Mesendoderm (in vitro differentiated cells): ENCODE measurements at regions not wholly inside any gene's neighbourhood (a gene's known extent, or its start where the extent isn't known, plus 50 kb on each side); places are given as distances from the start of the nearest gene placed in this dataset.
"Not testable (repeated sequence)": the region's sequence is repeated elsewhere in the genome, so short reads cannot be mapped to it uniquely, and the experiment has no call there.

ENCODE experiments used
- DNase-seq: peaks from one replicate; pipeline ENCODE4 v3.0.0; 2013
- H2AK5ac ChIP-seq: 2 replicates; pipeline ENCODE4 v1.6.1; 2013; ENCODE audit warnings: low read length, inconsistent platforms
- H2BK120ac ChIP-seq: 2 replicates; pipeline ENCODE4 v1.6.1; 2013; ENCODE audit warnings: low read depth, mild to moderate bottlenecking, low read length, moderate library complexity, mixed read lengths
- H2BK15ac ChIP-seq: replicated peaks from 2 replicates; pipeline ENCODE4 v1.6.1; 2013; ENCODE audit warnings: low read depth, mild to moderate bottlenecking, moderate library complexity
- H2BK5ac ChIP-seq: 2 replicates; pipeline ENCODE4 v1.6.1; 2013; ENCODE audit warnings: low read length, inconsistent platforms
- H3K18ac ChIP-seq: 2 replicates; pipeline ENCODE4 v1.6.1; 2013; ENCODE audit warnings: mild to moderate bottlenecking, low read length, mixed read lengths
- H3K23ac ChIP-seq: one replicate; pipeline ENCODE4 v1.6.1; 2013; ENCODE audit warnings: low read length
- H3K27ac ChIP-seq: 2 replicates; pipeline ENCODE4 v1.5.1; 2013; ENCODE audit warnings: low read depth, mild to moderate bottlenecking, inconsistent platforms, low read length, moderate library complexity
- H3K27me3 ChIP-seq: 2 replicates; pipeline ENCODE4 v1.6.1; 2013; ENCODE audit warnings: low read length, control low read depth, mild to moderate bottlenecking, inconsistent platforms; ENCODE audit not compliant: insufficient read depth, poor library complexity
- H3K36me3 ChIP-seq: 2 replicates; pipeline ENCODE4 v1.6.1; 2013; ENCODE audit warnings: low read length, inconsistent platforms; ENCODE audit not compliant: control insufficient read depth, insufficient read depth
- H3K4ac ChIP-seq: one replicate; pipeline ENCODE4 v1.6.1; 2013; ENCODE audit warnings: low read depth, mild to moderate bottlenecking, low read length, moderate library complexity
- H3K4me1 ChIP-seq: 2 replicates; pipeline ENCODE4 v1.6.1; 2013; ENCODE audit warnings: low read depth, low read length, inconsistent platforms; ENCODE audit not compliant: control insufficient read depth
- H3K4me2 ChIP-seq: 2 replicates; pipeline ENCODE4 v1.6.1; 2013; ENCODE audit warnings: low read length
- H3K4me3 ChIP-seq: 2 replicates; pipeline ENCODE4 v1.5.1; 2013; ENCODE audit warnings: mild to moderate bottlenecking, low read length
- H3K56ac ChIP-seq: one replicate; pipeline ENCODE4 v1.6.1; 2013; ENCODE audit warnings: low read length
- H3K79me1 ChIP-seq: 2 replicates; pipeline ENCODE4 v1.6.1; 2013; ENCODE audit warnings: low read length, inconsistent platforms
- H3K79me2 ChIP-seq: 2 replicates; pipeline ENCODE4 v1.6.1; 2013; ENCODE audit warnings: mild to moderate bottlenecking, low read length; ENCODE audit not compliant: control insufficient read depth, insufficient read depth
- H3K9ac ChIP-seq: 2 replicates; pipeline ENCODE4 v1.6.1; 2013; ENCODE audit warnings: low read length, inconsistent platforms
- H4K5ac ChIP-seq: one replicate; pipeline ENCODE4 v1.6.1; 2013; ENCODE audit warnings: low read length
- H4K8ac ChIP-seq: one replicate; pipeline ENCODE4 v1.6.1; 2013; ENCODE audit warnings: low read depth, mild to moderate bottlenecking, control low read depth, low read length, moderate library complexity
- WGBS: extraction: QIAGEN DNeasy Blood & Tissue Kit; methylation state at CpG from one replicate; pipeline ENCODE4 v1.1.7; 2013; ENCODE audit warnings: low lambda C conversion rate, missing lambda C conversion rate; ENCODE audit not compliant: insufficient coverage; ENCODE audit errors: extremely low coverage; 5-methylcytosine and 5-hydroxymethylcytosine counted together

- no peak overlapping the region for H3K56ac ChIP-seq
- H2BK5ac ChIP-seq = no peak overlapping the region
- H3K4me1 ChIP-seq = no peaks in the 10 kb centered on the region
- WGBS = no CpG with 5 or more reads among the region's 4 CpGs
- H3K9ac ChIP-seq = no peak overlapping the region
- no peak overlapping the region for H2BK120ac ChIP-seq
- H3K23ac ChIP-seq = no peak overlapping the region
- H3K4me2 ChIP-seq = no peak overlapping the region
- H2BK15ac ChIP-seq = no peak overlapping the region
- no peak overlapping the region for H4K8ac ChIP-seq
- H3K27ac ChIP-seq = no peak overlapping the region
- H3K18ac ChIP-seq = no peak overlapping the region
- DNase-seq = no peak
- no peaks in the 10 kb centered on the region for H3K79me1 ChIP-seq
- H3K4ac ChIP-seq = no peak overlapping the region
- no peak overlapping the region for H3K4me3 ChIP-seq
- H2AK5ac ChIP-seq = no peak overlapping the region
- H3K27me3 ChIP-seq = no peaks in the 10 kb centered on the region
- H3K79me2 ChIP-seq = no peaks in the 10 kb centered on the region
- H4K5ac ChIP-seq = no peak overlapping the region
- no peaks in the 10 kb centered on the region for H3K36me3 ChIP-seq
Observed at GRCh38 chrX:44054863-44055601, 81.8 kb upstream of the NDP start.

GRCh38 chrX:44045106-44045505 lies 71.9 kb upstream of the NDP start:
- WGBS = no CpG with 5 or more reads among the region's 1 CpG
- not testable (repeated sequence) for H4K8ac ChIP-seq, H3K4me1 ChIP-seq, H3K79me2 ChIP-seq, H3K4me2 ChIP-seq, H3K18ac ChIP-seq, H3K27me3 ChIP-seq, H3K79me1 ChIP-seq, H3K23ac ChIP-seq, H3K4me3 ChIP-seq, H3K56ac ChIP-seq, H2BK5ac ChIP-seq, H2BK120ac ChIP-seq, H3K36me3 ChIP-seq, H3K27ac ChIP-seq, H4K5ac ChIP-seq, H3K9ac ChIP-seq, H2BK15ac ChIP-seq, H3K4ac ChIP-seq, H2AK5ac ChIP-seq
- DNase-seq = peak; percentile 30

- Histone ChIP-seq H3K23ac (no peak overlapping the region), H3K79me1 (no peaks in the 10 kb centered on the region), H4K8ac (no peak overlapping the region), H3K18ac (no peak overlapping the region), H2BK120ac (no peak overlapping the region), H4K5ac (no peak overlapping the region), H3K4me1 (no peaks in the 10 kb centered on the region), H3K4me2 (no peak overlapping the region), H2BK5ac (no peak overlapping the region), H2BK15ac (no peak overlapping the region), H3K36me3 (no peaks in the 10 kb centered on the region), H2AK5ac (no peak overlapping the region), H3K27me3 (no peaks in the 10 kb centered on the region), H3K79me2 (no peaks in the 10 kb centered on the region), H3K4ac (no peak overlapping the region), H3K9ac (no peak overlapping the region), H3K4me3 (no peak overlapping the region), H3K56ac (no peak overlapping the region), H3K27ac (no peak overlapping the region)
- WGBS = no CpG with 5 or more reads among the region's 1 CpG
- DNase-seq = no peak
Observed at GRCh38 chrX:44043496-44043895, 70.3 kb upstream of the NDP start.

- H4K8ac ChIP-seq = no peak overlapping the region
- no peak overlapping the region for H4K5ac ChIP-seq
- no peak overlapping the region for H3K4me2 ChIP-seq
- no peak overlapping the region for H3K56ac ChIP-seq
- no peak overlapping the region for H3K23ac ChIP-seq
- no peak overlapping the region for H3K18ac ChIP-seq
- H3K4me3 ChIP-seq = no peak overlapping the region
- H2BK15ac ChIP-seq = no peak overlapping the region
- H3K4me1 ChIP-seq = no peaks in the 10 kb centered on the region
- H3K36me3 ChIP-seq = no peaks in the 10 kb centered on the region
- H3K79me2 ChIP-seq = no peaks in the 10 kb centered on the region
- H3K9ac ChIP-seq = no peak overlapping the region
- H2AK5ac ChIP-seq = no peak overlapping the region
- no peak overlapping the region for H2BK120ac ChIP-seq
- H3K4ac ChIP-seq = no peak overlapping the region
- DNase-seq = no peak
- no peaks in the 10 kb centered on the region for H3K27me3 ChIP-seq
- H3K27ac ChIP-seq = no peak overlapping the region
- WGBS = no CpG with 5 or more reads among the region's 1 CpG
- H3K79me1 ChIP-seq = no peaks in the 10 kb centered on the region
- H2BK5ac ChIP-seq = no peak overlapping the region
Observed at GRCh38 chrX:44042751-44043150, 69.6 kb upstream of the NDP start.

GRCh38 chrX:44042116-44042515 lies 68.9 kb upstream of the NDP start:
- no CpG with 5 or more reads among the region's 2 CpGs for WGBS

GRCh38 chrX:44040406-44040805 lies 67.2 kb upstream of the NDP start:
- Histone ChIP-seq H3K36me3 (no peaks in the 10 kb centered on the region), H3K79me1 (no peaks in the 10 kb centered on the region), H3K4me3 (no peak overlapping the region), H3K4me2 (no peak overlapping the region), H3K9ac (no peak overlapping the region), H3K56ac (no peak overlapping the region), H2BK120ac (no peak overlapping the region), H3K27me3 (no peaks in the 10 kb centered on the region), H3K4me1 (no peaks in the 10 kb centered on the region), H3K79me2 (no peaks in the 10 kb centered on the region), H2BK15ac (no peak overlapping the region), H3K27ac (no peak overlapping the region), H4K8ac (no peak overlapping the region), H3K23ac (no peak overlapping the region), H4K5ac (no peak overlapping the region), H2BK5ac (no peak overlapping the region), H3K18ac (no peak overlapping the region), H2AK5ac (no peak overlapping the region), H3K4ac (no peak overlapping the region)
- no peak for DNase-seq
- WGBS = no CpG with 5 or more reads among the region's 3 CpGs

More at GRCh38 chrX:44042116-44042515, 68.9 kb upstream of the NDP start:
- Histone ChIP-seq H3K79me2 (no peaks in the 10 kb centered on the region), H3K79me1 (no peaks in the 10 kb centered on the region), H3K27ac (no peak overlapping the region), H3K56ac (no peak overlapping the region), H3K18ac (no peak overlapping the region), H3K27me3 (no peaks in the 10 kb centered on the region), H2BK5ac (no peak overlapping the region), H3K9ac (no peak overlapping the region), H2BK120ac (no peak overlapping the region), H4K8ac (no peak overlapping the region), H3K4me2 (no peak overlapping the region), H4K5ac (no peak overlapping the region), H3K23ac (no peak overlapping the region), H3K4me1 (no peaks in the 10 kb centered on the region), H2AK5ac (no peak overlapping the region), H3K36me3 (no peaks in the 10 kb centered on the region), H3K4ac (no peak overlapping the region), H2BK15ac (no peak overlapping the region), H3K4me3 (no peak overlapping the region)
- no peak for DNase-seq
